ENCODE measurements at regions not wholly inside any gene's neighbourhood (a gene's known extent, or its start where the extent isn't known, plus 50 kb on each side); places are given as distances from the start of the nearest gene placed in this dataset.

GRCh38 chr3:34411596-34411995, 613.2 kb downstream of the PDCD6IP start:
- ATAC-seq (no peak), DNase-seq (no peak)
- Histone ChIP-seq H3K9me3 (no peaks in the 10 kb centered on the region), H3K36me3 (ENCODE audit: insufficient read depth in 1 of 2, low read depth in 1 of 2) (no peaks in the 10 kb centered on the region), H3K27me3 (ENCODE audit: insufficient read depth in 3 of 3, low read length in 2 of 3) (no peaks in the 10 kb centered on the region), H3K4me3 (no peak overlapping the region), H3K4me1 (no peaks in the 10 kb centered on the region), H3K27ac (no peak overlapping the region)
- WGBS, 3 donors = 67 to 89% (median 88%) methylated on average over 1 of the region's 1 CpG
- no peak for TF ChIP-seq CTCF (IDR thresholded peaks at IDR 0.05)
- intact Hi-C loops (cut with DNase I) = no loop called here

GRCh38 chr3:34419801-34420200, 621.4 kb downstream of the PDCD6IP start:
- Histone ChIP-seq H3K27me3 (ENCODE audit: insufficient read depth in 3 of 3, low read length in 2 of 3) (no peaks in the 10 kb centered on the region), H3K36me3 (ENCODE audit: insufficient read depth in 1 of 2, low read depth in 1 of 2) (no peaks in the 10 kb centered on the region), H3K4me1 (no peaks in the 10 kb centered on the region), H3K4me3 (no peak overlapping the region), H3K27ac (no peak overlapping the region), H3K9me3 (no peaks in the 10 kb centered on the region)
- no peak for DNase-seq
- intact Hi-C loops (cut with DNase I) = no loop called here
- WGBS, 3 donors = 53 to 96% (median 88%) methylated on average over 1 of the region's 1 CpG
- no peak for ATAC-seq
- no peak for TF ChIP-seq CTCF (IDR thresholded peaks at IDR 0.05)

GRCh38 chr3:34421762-34422161, 623.3 kb downstream of the PDCD6IP start:
- Histone ChIP-seq H3K36me3 (ENCODE audit: insufficient read depth in 1 of 2, low read depth in 1 of 2) (no peaks in the 10 kb centered on the region), H3K4me1 (no peaks in the 10 kb centered on the region), H3K27ac (no peak overlapping the region), H3K27me3 (ENCODE audit: insufficient read depth in 3 of 3, low read length in 2 of 3) (no peaks in the 10 kb centered on the region), H3K4me3 (no peak overlapping the region), H3K9me3 (no peaks in the 10 kb centered on the region)
- intact Hi-C loops (cut with DNase I) = no loop called here
- WGBS, 3 donors = 76 to 85% (median 77%) methylated on average over 2 of the region's 2 CpGs
- DNase-seq (no peak), ATAC-seq (no peak)
- no peak for TF ChIP-seq CTCF (IDR thresholded peaks at IDR 0.05)

- no peak for TF ChIP-seq CTCF (IDR thresholded peaks at IDR 0.05)
- Histone ChIP-seq H3K36me3 (ENCODE audit: insufficient read depth in 1 of 2, low read depth in 1 of 2) (no peaks in the 10 kb centered on the region), H3K9me3 (peaks cover 6% of the 10 kb centered on the region), H3K4me1 (no peaks in the 10 kb centered on the region), H3K27ac (no peak overlapping the region), H3K4me3 (no peak overlapping the region), H3K27me3 (ENCODE audit: insufficient read depth in 3 of 3, low read length in 2 of 3) (no peaks in the 10 kb centered on the region)
- intact Hi-C loops (cut with DNase I) = no loop called here
- ATAC-seq = no peak
- no peak for DNase-seq
- 48 to 72% (median 63%) methylated on average over 2 of the region's 2 CpGs for WGBS, 3 donors
Measured at GRCh38 chr3:34439796-34440195, 641.4 kb downstream of the PDCD6IP start.

- intact Hi-C loops (cut with DNase I) = no loop called here
Measured at GRCh38 chr3:34444137-34444536, 645.7 kb downstream of the PDCD6IP start.

More at GRCh38 chr3:34444137-34444536, 645.7 kb downstream of the PDCD6IP start:
- Histone ChIP-seq H3K36me3 (ENCODE audit: insufficient read depth in 1 of 2, low read depth in 1 of 2) (no peaks in the 10 kb centered on the region), H3K27ac (no peak overlapping the region), H3K4me3 (no peak overlapping the region), H3K9me3 (peaks cover 6% of the 10 kb centered on the region), H3K27me3 (ENCODE audit: insufficient read depth in 3 of 3, low read length in 2 of 3) (no peaks in the 10 kb centered on the region), H3K4me1 (no peaks in the 10 kb centered on the region)
- DNase-seq (no peak), ATAC-seq (no peak)
- no peak for TF ChIP-seq CTCF (IDR thresholded peaks at IDR 0.05)
